ENCODE measurements at regions not wholly inside any gene's neighbourhood (a gene's known extent, or its start where the extent isn't known, plus 50 kb on each side); places are given as distances from the start of the nearest gene placed in this dataset.

- DNase-seq (no peak), FAIRE-seq (no peak)
These were observed 245.3 kb upstream of the UFL1 start for GRCh38 chr6:96276305-96276704.

GRCh38 chr6:96276856-96277255 lies 244.8 kb upstream of the UFL1 start:
- FAIRE-seq (no peak), DNase-seq (no peak)
- Histone ChIP-seq H3K27ac (ENCODE audit: low read depth in 2 of 2, low read length in 2 of 2) (no peak overlapping the region), H3K27me3 (ENCODE audit: control insufficient read depth, insufficient read depth, low read length) (no peaks in the 10 kb centered on the region), H3K9ac (ENCODE audit: low read length in 3 of 3) (no peak overlapping the region), H3K4me1 (ENCODE audit: control insufficient read depth in 2 of 3, insufficient read depth in 2 of 3, low read depth in 1 of 3, low read length in 3 of 3) (no peaks in the 10 kb centered on the region), H3K36me3 (ENCODE audit: control insufficient read depth in 2 of 3, insufficient read depth in 3 of 3, low read length in 3 of 3) (no peaks in the 10 kb centered on the region), H3K9me3 (ENCODE audit: control insufficient read depth in 2 of 3, insufficient read depth in 1 of 3, low read length in 3 of 3) (no peaks in the 10 kb centered on the region), H3K4me3 (ENCODE audit: low read length in 3 of 3) (no peak overlapping the region)
- TF ChIP-seq, protein P1, sequence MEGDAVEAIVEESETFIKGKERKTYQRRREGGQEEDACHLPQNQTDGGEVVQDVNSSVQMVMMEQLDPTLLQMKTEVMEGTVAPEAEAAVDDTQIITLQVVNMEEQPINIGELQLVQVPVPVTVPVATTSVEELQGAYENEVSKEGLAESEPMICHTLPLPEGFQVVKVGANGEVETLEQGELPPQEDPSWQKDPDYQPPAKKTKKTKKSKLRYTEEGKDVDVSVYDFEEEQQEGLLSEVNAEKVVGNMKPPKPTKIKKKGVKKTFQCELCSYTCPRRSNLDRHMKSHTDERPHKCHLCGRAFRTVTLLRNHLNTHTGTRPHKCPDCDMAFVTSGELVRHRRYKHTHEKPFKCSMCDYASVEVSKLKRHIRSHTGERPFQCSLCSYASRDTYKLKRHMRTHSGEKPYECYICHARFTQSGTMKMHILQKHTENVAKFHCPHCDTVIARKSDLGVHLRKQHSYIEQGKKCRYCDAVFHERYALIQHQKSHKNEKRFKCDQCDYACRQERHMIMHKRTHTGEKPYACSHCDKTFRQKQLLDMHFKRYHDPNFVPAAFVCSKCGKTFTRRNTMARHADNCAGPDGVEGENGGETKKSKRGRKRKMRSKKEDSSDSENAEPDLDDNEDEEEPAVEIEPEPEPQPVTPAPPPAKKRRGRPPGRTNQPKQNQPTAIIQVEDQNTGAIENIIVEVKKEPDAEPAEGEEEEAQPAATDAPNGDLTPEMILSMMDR (IDR thresholded peaks at IDR 0.05; ENCODE audit: borderline replicate concordance, extremely low read depth, insufficient read depth): no peak
- intact Hi-C loops (cut with DNase I): no loop called here

More at GRCh38 chr6:96276305-96276704, 245.3 kb upstream of the UFL1 start:
- TF ChIP-seq, protein P1 (IDR thresholded peaks at IDR 0.05; ENCODE audit: borderline replicate concordance, extremely low read depth, insufficient read depth): no peak
- H3K4me1 ChIP-seq (ENCODE audit: control insufficient read depth in 2 of 3, insufficient read depth in 2 of 3, low read depth in 1 of 3, low read length in 3 of 3): no peaks in the 10 kb centered on the region
- no peaks in the 10 kb centered on the region for H3K9me3 ChIP-seq (ENCODE audit: control insufficient read depth in 2 of 3, insufficient read depth in 1 of 3, low read length in 3 of 3)
- H3K9ac ChIP-seq (ENCODE audit: low read length in 3 of 3): no peak overlapping the region
- intact Hi-C loops (cut with DNase I): no loop called here
- H3K36me3 ChIP-seq (ENCODE audit: control insufficient read depth in 2 of 3, insufficient read depth in 3 of 3, low read length in 3 of 3): no peaks in the 10 kb centered on the region
- H3K27ac ChIP-seq (ENCODE audit: low read depth in 2 of 2, low read length in 2 of 2): no peak overlapping the region
- H3K4me3 ChIP-seq (ENCODE audit: low read length in 3 of 3): no peak overlapping the region
- no peaks in the 10 kb centered on the region for H3K27me3 ChIP-seq (ENCODE audit: control insufficient read depth, insufficient read depth, low read length)

DNA sequence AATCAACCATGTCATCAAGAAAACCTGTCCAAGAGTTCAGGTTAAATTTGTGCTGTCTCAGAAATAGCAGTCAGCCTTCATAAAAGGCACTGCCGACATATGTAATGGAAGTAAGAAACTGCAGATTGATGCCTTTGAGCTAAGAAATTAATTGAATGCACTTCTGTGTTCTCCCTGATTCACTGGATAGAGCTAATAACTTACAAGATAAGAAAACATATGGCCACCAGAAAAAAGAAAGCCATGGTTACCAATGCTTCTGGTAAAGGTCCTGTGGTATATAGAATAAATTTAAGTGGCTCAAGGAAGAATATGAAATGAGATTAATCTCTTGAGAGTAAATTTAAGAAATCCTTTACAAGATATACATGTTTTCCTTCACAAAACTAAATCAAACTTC lies 242.5 kb upstream of the UFL1 start:
- TF ChIP-seq, protein P1 (IDR thresholded peaks at IDR 0.05; ENCODE audit: borderline replicate concordance, extremely low read depth, insufficient read depth): no peak
- intact Hi-C loops (cut with DNase I): no loop called here
- Histone ChIP-seq H3K36me3 (ENCODE audit: control insufficient read depth in 2 of 3, insufficient read depth in 3 of 3, low read length in 3 of 3) (no peaks in the 10 kb centered on the region), H3K4me1 (ENCODE audit: control insufficient read depth in 2 of 3, insufficient read depth in 2 of 3, low read depth in 1 of 3, low read length in 3 of 3) (no peaks in the 10 kb centered on the region), H3K9me3 (ENCODE audit: control insufficient read depth in 2 of 3, insufficient read depth in 1 of 3, low read length in 3 of 3) (no peaks in the 10 kb centered on the region), H3K27me3 (ENCODE audit: control insufficient read depth, insufficient read depth, low read length) (no peaks in the 10 kb centered on the region), H3K27ac (ENCODE audit: low read depth in 2 of 2, low read length in 2 of 2) (no peak overlapping the region), H3K4me3 (ENCODE audit: low read length in 3 of 3) (no peak overlapping the region), H3K9ac (ENCODE audit: low read length in 3 of 3) (no peak overlapping the region)
- FAIRE-seq: no peak
- no peak for DNase-seq

- no peaks in the 10 kb centered on the region for H3K4me1 ChIP-seq (ENCODE audit: control insufficient read depth in 2 of 3, insufficient read depth in 2 of 3, low read depth in 1 of 3, low read length in 3 of 3)
- no peak overlapping the region for H3K9ac ChIP-seq (ENCODE audit: low read length in 3 of 3)
- no peaks in the 10 kb centered on the region for H3K27me3 ChIP-seq (ENCODE audit: control insufficient read depth, insufficient read depth, low read length)
- DNase-seq (no peak), FAIRE-seq (no peak)
- peaks cover 0 to 4% (median 0%) of the 10 kb centered on the region in 3 donors for H3K9me3 ChIP-seq (ENCODE audit: control insufficient read depth in 2 of 3, insufficient read depth in 1 of 3, low read length in 3 of 3)
- no peaks in the 10 kb centered on the region for H3K36me3 ChIP-seq (ENCODE audit: control insufficient read depth in 2 of 3, insufficient read depth in 3 of 3, low read length in 3 of 3)
- TF ChIP-seq, protein P1 (IDR thresholded peaks at IDR 0.05; ENCODE audit: borderline replicate concordance, extremely low read depth, insufficient read depth): no peak
- H3K27ac ChIP-seq (ENCODE audit: low read depth in 2 of 2, low read length in 2 of 2): no peak overlapping the region
- intact Hi-C loops (cut with DNase I): no loop called here
- H3K4me3 ChIP-seq (ENCODE audit: low read length in 3 of 3): no peak overlapping the region
These were observed 235.1 kb upstream of the UFL1 start for GRCh38 chr6:96286503-96286902.
